ENCODE measurements at regions not wholly inside any gene's neighbourhood (a gene's known extent, or its start where the extent isn't known, plus 50 kb on each side); places are given as distances from the start of the nearest gene placed in this dataset.

GRCh38 chr2:238963161-238963970 is 115.5 kb downstream of the TWIST2 start:
- no peak overlapping the region for H3K4me3 Mint-ChIP-seq
- no peak for DNase-seq
- H3K4me1 Mint-ChIP-seq = no peaks in the 10 kb centered on the region
- no peak overlapping the region for H3K27ac Mint-ChIP-seq
- CTCF ChIA-PET = no interaction called here
- no peaks in the 10 kb centered on the region for H3K36me3 Mint-ChIP-seq (ENCODE audit: low read depth)
- H3K27me3 Mint-ChIP-seq = peaks cover 14% of the 10 kb centered on the region
- no peaks in the 10 kb centered on the region for H3K9me3 Mint-ChIP-seq
- POLR2A ChIA-PET = no interaction called here

GRCh38 chr2:238963971-238964328 is 116.1 kb downstream of the TWIST2 start:
- Mint-ChIP-seq H3K9me3 (no peaks in the 10 kb centered on the region), H3K4me3 (no peak overlapping the region), H3K27me3 (peaks cover 14% of the 10 kb centered on the region), H3K4me1 (no peaks in the 10 kb centered on the region), H3K36me3 (ENCODE audit: low read depth) (no peaks in the 10 kb centered on the region), H3K27ac (no peak overlapping the region)
- DNase-seq = no peak
- ChIA-PET POLR2A (no interaction called here), CTCF (no interaction called here)

- DNase-seq = no peak
- CTCF ChIA-PET = no interaction called here
- H3K27ac Mint-ChIP-seq = no peak overlapping the region
These were observed 116.7 kb downstream of the TWIST2 start for GRCh38 chr2:238964544-238965067.

GRCh38 chr2:238965371-238966071 is 117.6 kb downstream of the TWIST2 start:
- Mint-ChIP-seq H3K27me3 (peaks cover 6% of the 10 kb centered on the region), H3K4me3 (no peak overlapping the region), H3K9me3 (no peaks in the 10 kb centered on the region), H3K4me1 (no peaks in the 10 kb centered on the region), H3K36me3 (ENCODE audit: low read depth) (no peaks in the 10 kb centered on the region), H3K27ac (no peak overlapping the region)
- ChIA-PET POLR2A (no interaction called here), CTCF (no interaction called here)
- DNase-seq = no peak

More at GRCh38 chr2:238964544-238965067, 116.7 kb downstream of the TWIST2 start:
- no peaks in the 10 kb centered on the region for H3K4me1 Mint-ChIP-seq
- H3K36me3 Mint-ChIP-seq (ENCODE audit: low read depth) = no peaks in the 10 kb centered on the region
- H3K27me3 Mint-ChIP-seq = peaks cover 9% of the 10 kb centered on the region
- POLR2A ChIA-PET = no interaction called here
- H3K4me3 Mint-ChIP-seq = no peak overlapping the region
- H3K9me3 Mint-ChIP-seq = no peaks in the 10 kb centered on the region

- CTCF ChIA-PET = no interaction called here
These were observed 118.4 kb downstream of the TWIST2 start for GRCh38 chr2:238966072-238966937.

GRCh38 chr2:238967031-238967977 is 119.4 kb downstream of the TWIST2 start:
- H3K9me3 Mint-ChIP-seq = no peaks in the 10 kb centered on the region

More at GRCh38 chr2:238966072-238966937, 118.4 kb downstream of the TWIST2 start:
- DNase-seq = no peak
- Mint-ChIP-seq H3K4me3 (no peak overlapping the region), H3K9me3 (no peaks in the 10 kb centered on the region), H3K36me3 (ENCODE audit: low read depth) (no peaks in the 10 kb centered on the region), H3K4me1 (no peaks in the 10 kb centered on the region), H3K27me3 (peaks cover 4% of the 10 kb centered on the region), H3K27ac (no peak overlapping the region)
- POLR2A ChIA-PET = no interaction called here

GRCh38 chr2:238967978-238968360 is 120.1 kb downstream of the TWIST2 start:
- CTCF ChIA-PET = no interaction called here
- no peaks in the 10 kb centered on the region for H3K36me3 Mint-ChIP-seq (ENCODE audit: low read depth)
- POLR2A ChIA-PET = no interaction called here
- H3K27ac Mint-ChIP-seq = no peak overlapping the region
- DNase-seq = no peak
- no peak overlapping the region for H3K4me3 Mint-ChIP-seq
- H3K4me1 Mint-ChIP-seq = no peaks in the 10 kb centered on the region
- no peaks in the 10 kb centered on the region for H3K9me3 Mint-ChIP-seq
- H3K27me3 Mint-ChIP-seq = peaks cover 2% of the 10 kb centered on the region

More at GRCh38 chr2:238967031-238967977, 119.4 kb downstream of the TWIST2 start:
- CTCF ChIA-PET = no interaction called here
- Mint-ChIP-seq H3K36me3 (ENCODE audit: low read depth) (no peaks in the 10 kb centered on the region), H3K27ac (no peak overlapping the region), H3K4me1 (no peaks in the 10 kb centered on the region), H3K27me3 (peaks cover 1% of the 10 kb centered on the region), H3K4me3 (no peak overlapping the region)
- POLR2A ChIA-PET = no interaction called here
- no peak for DNase-seq

GRCh38 chr2:238968616-238969384 is 120.9 kb downstream of the TWIST2 start:
- Mint-ChIP-seq H3K27me3 (peaks cover 2% of the 10 kb centered on the region), H3K36me3 (ENCODE audit: low read depth) (no peaks in the 10 kb centered on the region), H3K4me3 (no peak overlapping the region), H3K4me1 (no peaks in the 10 kb centered on the region), H3K9me3 (no peaks in the 10 kb centered on the region), H3K27ac (no peak overlapping the region)
- CTCF ChIA-PET = no interaction called here
- no peak for DNase-seq
- POLR2A ChIA-PET = no interaction called here

GRCh38 chr2:238969857-238970256 is 122.0 kb downstream of the TWIST2 start:
- Mint-ChIP-seq H3K27me3 (peaks cover 2% of the 10 kb centered on the region), H3K27ac (no peak overlapping the region), H3K36me3 (ENCODE audit: low read depth) (no peaks in the 10 kb centered on the region), H3K4me1 (no peaks in the 10 kb centered on the region), H3K9me3 (peaks cover under 1% of the 10 kb centered on the region), H3K4me3 (no peak overlapping the region)
- CTCF ChIA-PET = no interaction called here
- DNase-seq = no peak
- POLR2A ChIA-PET = no interaction called here

GRCh38 chr2:238970553-238971081 is 122.7 kb downstream of the TWIST2 start:
- DNase-seq = peak; percentile 41
- Mint-ChIP-seq H3K27me3 (peaks cover 9% of the 10 kb centered on the region), H3K4me1 (no peaks in the 10 kb centered on the region), H3K9me3 (peaks cover 5% of the 10 kb centered on the region), H3K27ac (no peak overlapping the region), H3K4me3 (no peak overlapping the region), H3K36me3 (ENCODE audit: low read depth) (no peaks in the 10 kb centered on the region)
- POLR2A ChIA-PET = no interaction called here
- CTCF ChIA-PET = interaction anchor here (0.6 kb wide), 1 partner anchor 29 kb away, joined by 3 read pairs; no protein-coding TSS in a partner anchor

- peaks cover 5% of the 10 kb centered on the region for H3K9me3 Mint-ChIP-seq
- H3K27ac Mint-ChIP-seq = no peak overlapping the region
- no peaks in the 10 kb centered on the region for H3K4me1 Mint-ChIP-seq
- POLR2A ChIA-PET = no interaction called here
- no peak for DNase-seq
- CTCF ChIA-PET = no interaction called here
- H3K36me3 Mint-ChIP-seq (ENCODE audit: low read depth) = no peaks in the 10 kb centered on the region
- peaks cover 14% of the 10 kb centered on the region for H3K27me3 Mint-ChIP-seq
- no peak overlapping the region for H3K4me3 Mint-ChIP-seq
These were observed 123.6 kb downstream of the TWIST2 start for GRCh38 chr2:238971318-238972145.
